Breast epithelium (tissue), 3 donors: ENCODE measurements at regions not wholly inside any gene's neighbourhood (a gene's known extent, or its start where the extent isn't known, plus 50 kb on each side); places are given as distances from the start of the nearest gene placed in this dataset.

Source experiments
- POLR2A ChIP-seq: fragments of 450-650 bp; IDR thresholded peaks from one replicate; pipeline ENCODE4 v1.6.1; 2016; ENCODE audit warnings: antibody characterized with exemption, mild to moderate bottlenecking, moderate library complexity
- POLR2AphosphoS5 ChIP-seq, 3 donors: sonication (generic); formaldehyde crosslinking; IDR thresholded peaks; one replicate each; pipeline ENCODE4 v1.6.1; 2017; ENCODE audit warnings: antibody characterized with exemption in 3 of 3
- TF ChIP-seq, protein P1 (sequence below), 3 donors: fragments of 450-650 bp; IDR thresholded peaks; one replicate each; pipeline ENCODE4 v1.5.1; 2016 to 2017; ENCODE audit warnings: antibody characterized with exemption in 3 of 3, mild to moderate bottlenecking in 3 of 3, moderate library complexity in 3 of 3

DNA sequence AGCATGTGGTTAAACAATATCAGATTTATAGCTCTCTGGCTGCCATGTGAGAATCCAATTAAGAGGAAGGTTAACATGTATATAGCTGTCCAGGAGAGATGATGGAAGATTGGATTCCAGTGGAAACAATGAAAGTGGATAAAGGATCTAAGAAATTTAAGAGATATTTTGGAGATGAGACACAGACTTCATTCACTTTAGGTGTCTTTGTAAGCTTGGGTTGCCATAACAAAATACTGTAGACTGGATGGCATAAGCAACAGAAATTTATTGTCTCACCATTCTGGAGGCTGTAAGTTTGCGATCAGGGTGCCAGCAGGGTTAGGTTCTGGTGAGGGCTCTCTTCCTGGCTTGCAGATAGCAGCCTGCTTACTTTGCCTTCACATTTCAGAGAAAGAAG lies 155.9 kb upstream of the MYOCD start:
- TF ChIP-seq, protein P1, sequence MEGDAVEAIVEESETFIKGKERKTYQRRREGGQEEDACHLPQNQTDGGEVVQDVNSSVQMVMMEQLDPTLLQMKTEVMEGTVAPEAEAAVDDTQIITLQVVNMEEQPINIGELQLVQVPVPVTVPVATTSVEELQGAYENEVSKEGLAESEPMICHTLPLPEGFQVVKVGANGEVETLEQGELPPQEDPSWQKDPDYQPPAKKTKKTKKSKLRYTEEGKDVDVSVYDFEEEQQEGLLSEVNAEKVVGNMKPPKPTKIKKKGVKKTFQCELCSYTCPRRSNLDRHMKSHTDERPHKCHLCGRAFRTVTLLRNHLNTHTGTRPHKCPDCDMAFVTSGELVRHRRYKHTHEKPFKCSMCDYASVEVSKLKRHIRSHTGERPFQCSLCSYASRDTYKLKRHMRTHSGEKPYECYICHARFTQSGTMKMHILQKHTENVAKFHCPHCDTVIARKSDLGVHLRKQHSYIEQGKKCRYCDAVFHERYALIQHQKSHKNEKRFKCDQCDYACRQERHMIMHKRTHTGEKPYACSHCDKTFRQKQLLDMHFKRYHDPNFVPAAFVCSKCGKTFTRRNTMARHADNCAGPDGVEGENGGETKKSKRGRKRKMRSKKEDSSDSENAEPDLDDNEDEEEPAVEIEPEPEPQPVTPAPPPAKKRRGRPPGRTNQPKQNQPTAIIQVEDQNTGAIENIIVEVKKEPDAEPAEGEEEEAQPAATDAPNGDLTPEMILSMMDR (IDR thresholded peaks at IDR 0.05) = no peak
- TF ChIP-seq POLR2A (no peak), POLR2AphosphoS5 (IDR thresholded peaks at IDR 0.05) (no peak)
